ENCODE measurements at regions not wholly inside any gene's neighbourhood (a gene's known extent, or its start where the extent isn't known, plus 50 kb on each side); places are given as distances from the start of the nearest gene placed in this dataset.

DNA sequence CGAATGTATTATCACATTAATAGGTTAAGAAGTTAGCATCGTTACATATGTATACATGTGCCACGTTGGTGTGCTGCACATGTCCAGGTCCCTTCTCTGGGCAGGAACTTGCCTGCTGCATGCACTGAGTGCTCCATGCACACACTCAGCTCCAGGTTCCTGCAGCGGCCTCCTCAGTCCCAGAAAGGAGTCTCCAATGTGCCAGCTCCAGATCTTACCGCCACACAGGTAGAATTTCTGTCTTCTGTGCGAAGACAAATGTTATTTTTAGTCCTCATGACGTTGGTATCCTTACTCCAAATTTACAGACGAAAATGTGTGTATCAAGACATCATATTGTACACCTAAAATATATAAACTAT lies 127.1 kb downstream of the GALR1 start:
- Histone ChIP-seq H3K4me2 (ENCODE audit: low read length) (no peak overlapping the region), H3K4me3 (ENCODE audit: low read length) (no peak overlapping the region), H3K9me3 (ENCODE audit: low read length) (no peaks in the 10 kb centered on the region), H3K27ac (ENCODE audit: low read length) (no peak overlapping the region), H4K20me1 (ENCODE audit: insufficient read depth) (no peaks in the 10 kb centered on the region), H3K9me2 (ENCODE audit: insufficient read depth, low read length) (no peaks in the 10 kb centered on the region), H2AFZ (ENCODE audit: low read depth, low read length) (no peak overlapping the region), H3K27me3 (ENCODE audit: insufficient read depth, low read depth, low read length) (no peaks in the 10 kb centered on the region), H3K9ac (ENCODE audit: low read length) (no peak overlapping the region), H3F3A (ENCODE audit: insufficient read depth, low read length, poor library complexity, severe bottlenecking) (no peaks in the 10 kb centered on the region), H3K79me2 (replicated peaks; ENCODE audit: insufficient read depth, low read length) (no peaks in the 10 kb centered on the region), H3K36me3 (ENCODE audit: insufficient read depth, low read length) (no peaks in the 10 kb centered on the region)
- TF ChIP-seq POLR2AphosphoS5 (IDR thresholded peaks at IDR 0.05): no peak
- no peak for TF ChIP-seq RAD21 (conservative IDR thresholded peaks at IDR 0.05)
- no peak for TF ChIP-seq EP300 (conservative IDR thresholded peaks at IDR 0.05; ENCODE audit: poor library complexity, severe bottlenecking)
- TF ChIP-seq TAF1 (IDR thresholded peaks at IDR 0.05; ENCODE audit: low read depth): no peak
- TF ChIP-seq MXI1 (conservative IDR thresholded peaks at IDR 0.05; ENCODE audit: poor library complexity, severe bottlenecking): no peak
- TF ChIP-seq REST (IDR thresholded peaks at IDR 0.05; ENCODE audit: borderline replicate concordance): no peak
- no peak for TF ChIP-seq CTCF (IDR thresholded peaks at IDR 0.05; ENCODE audit: poor library complexity, severe bottlenecking)
- TF ChIP-seq EZH2 (IDR thresholded peaks at IDR 0.05; ENCODE audit: borderline replicate concordance, insufficient read depth, low read length, poor library complexity, severe bottlenecking): no peak
- TF ChIP-seq SMC3 (conservative IDR thresholded peaks at IDR 0.05; ENCODE audit: poor library complexity): no peak

DNA sequence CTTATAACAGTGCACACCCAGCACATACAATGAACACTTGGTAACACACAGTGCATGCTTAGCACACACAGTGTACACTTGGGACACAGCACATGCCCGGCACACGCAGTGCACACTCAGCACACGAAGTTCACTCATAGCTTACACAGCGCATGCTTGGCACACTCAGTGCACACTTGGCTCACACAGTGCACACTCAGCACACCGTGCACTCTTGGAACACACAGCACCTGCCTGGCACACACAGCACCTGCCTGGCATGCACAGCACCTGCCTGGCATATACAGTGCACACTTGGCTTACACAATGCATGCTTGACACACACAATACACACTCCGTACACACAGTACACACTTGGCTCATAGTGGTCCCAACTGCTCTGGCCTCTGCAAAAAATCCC lies 128.2 kb downstream of the GALR1 start:
- Histone ChIP-seq H3K9me3 (ENCODE audit: low read length) (no peaks in the 10 kb centered on the region), H4K20me1 (ENCODE audit: insufficient read depth) (no peaks in the 10 kb centered on the region), H3K4me3 (ENCODE audit: low read length) (no peak overlapping the region), H3K27ac (ENCODE audit: low read length) (no peak overlapping the region), H3K27me3 (ENCODE audit: insufficient read depth, low read depth, low read length) (no peaks in the 10 kb centered on the region), H2AFZ (ENCODE audit: low read depth, low read length) (no peak overlapping the region), H3K36me3 (ENCODE audit: insufficient read depth, low read length) (no peaks in the 10 kb centered on the region), H3K4me2 (ENCODE audit: low read length) (no peak overlapping the region), H3F3A (ENCODE audit: insufficient read depth, low read length, poor library complexity, severe bottlenecking) (no peaks in the 10 kb centered on the region), H3K9me2 (ENCODE audit: insufficient read depth, low read length) (no peaks in the 10 kb centered on the region), H3K79me2 (replicated peaks; ENCODE audit: insufficient read depth, low read length) (no peaks in the 10 kb centered on the region), H3K9ac (ENCODE audit: low read length) (no peak overlapping the region)
- TF ChIP-seq TAF1 (IDR thresholded peaks at IDR 0.05; ENCODE audit: low read depth) (no peak), CTCF (IDR thresholded peaks at IDR 0.05; ENCODE audit: poor library complexity, severe bottlenecking) (no peak), EZH2 (IDR thresholded peaks at IDR 0.05; ENCODE audit: borderline replicate concordance, insufficient read depth, low read length, poor library complexity, severe bottlenecking) (no peak), MXI1 (conservative IDR thresholded peaks at IDR 0.05; ENCODE audit: poor library complexity, severe bottlenecking) (no peak), EP300 (conservative IDR thresholded peaks at IDR 0.05; ENCODE audit: poor library complexity, severe bottlenecking) (no peak), SMC3 (conservative IDR thresholded peaks at IDR 0.05; ENCODE audit: poor library complexity) (no peak), REST (IDR thresholded peaks at IDR 0.05; ENCODE audit: borderline replicate concordance) (no peak), RAD21 (conservative IDR thresholded peaks at IDR 0.05) (no peak), POLR2AphosphoS5 (IDR thresholded peaks at IDR 0.05) (no peak)
